Small intestine (tissue), 7 donors: ENCODE measurements at regions not wholly inside any gene's neighbourhood (a gene's known extent, or its start where the extent isn't known, plus 50 kb on each side); places are given as distances from the start of the nearest gene placed in this dataset.
"Not testable (repeated sequence)": the region's sequence is repeated elsewhere in the genome, so short reads cannot be mapped to it uniquely, and the experiment has no call there.

Experiments
- DNase-seq, 2 donors: peaks; one replicate each; pipeline versions ENCODE4 v3.0.0 to v3.0.0-alpha.2; 2013
- FAIRE-seq: peaks from 2 replicates; lab custom pipeline; 2012; peaks lifted over from hg19 to GRCh38; lab: Jason Lieb, UNC
- H3K27ac ChIP-seq, 3 donors: one replicate each; pipeline ENCODE4 v1.5.1; 2013; ENCODE audit warnings: low read length in 2 of 3, mild to moderate bottlenecking in 2 of 3, control low read depth in 1 of 3, inconsistent platforms in 1 of 3, low read depth in 1 of 3, moderate library complexity in 1 of 3
- H3K27me3 ChIP-seq, 3 donors: one replicate each; pipeline ENCODE4 v1.6.1; 2013; ENCODE audit warnings: low read length in 3 of 3, inconsistent platforms in 1 of 3; ENCODE audit not compliant: control insufficient read depth in 3 of 3, insufficient read depth in 3 of 3
- H3K36me3 ChIP-seq, 3 donors: one replicate each; pipeline ENCODE4 v1.6.1; 2013; ENCODE audit warnings: low read length in 3 of 3, inconsistent platforms in 1 of 3, low read depth in 1 of 3, mild to moderate bottlenecking in 1 of 3, moderate library complexity in 1 of 3; ENCODE audit not compliant: control insufficient read depth in 3 of 3, insufficient read depth in 2 of 3
- H3K4me1 ChIP-seq, 3 donors: one replicate each; pipeline ENCODE4 v1.6.1; 2013; ENCODE audit warnings: low read length in 2 of 3, inconsistent platforms in 1 of 3, low read depth in 1 of 3, mild to moderate bottlenecking in 1 of 3, moderate library complexity in 1 of 3; ENCODE audit not compliant: control insufficient read depth in 3 of 3, insufficient read depth in 2 of 3
- H3K4me3 ChIP-seq, 3 donors: one replicate each; pipeline ENCODE4 v1.5.1; 2013; ENCODE audit warnings: low read length in 3 of 3, control low read depth in 1 of 3, inconsistent platforms in 1 of 3, low read depth in 1 of 3, mild to moderate bottlenecking in 1 of 3, moderate library complexity in 1 of 3
- H3K9me3 ChIP-seq, 2 donors: one replicate each; pipeline ENCODE4 v1.6.1; 2013; ENCODE audit warnings: low read depth in 1 of 2, low read length in 1 of 2; ENCODE audit not compliant: control insufficient read depth in 2 of 2, insufficient read depth in 1 of 2
- WGBS, 3 donors: extraction: QIAGEN DNeasy Blood & Tissue Kit; methylation state at CpG; one replicate each; pipeline ENCODE4 v1.1.7; 2013; 5-methylcytosine and 5-hydroxymethylcytosine counted together
- donor health status: healthy with polysubstance abuse.
- donor health status: control.
- donor health status: control.
- donor health status: Bipolar disorder and iron deficiency.
- donor health status: healthy.

DNA sequence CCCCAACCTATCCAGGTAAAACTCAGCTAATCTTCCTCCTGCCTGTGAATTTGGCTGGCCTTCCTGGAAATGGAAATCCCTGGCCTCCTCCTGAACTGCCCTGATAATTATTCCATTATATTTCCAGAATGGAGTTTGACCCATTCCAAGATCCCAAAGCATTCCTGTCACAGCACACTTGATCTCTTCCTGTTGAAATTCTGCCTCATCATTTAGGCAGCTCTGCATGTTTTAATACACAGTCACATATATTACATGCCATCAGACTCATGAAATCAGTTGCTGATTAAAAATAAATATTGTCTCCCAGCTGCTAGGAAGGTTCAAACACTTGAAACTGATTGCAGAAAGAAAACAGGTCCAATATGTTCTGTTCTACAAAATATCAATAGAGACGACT lies 148.2 kb upstream of the PALMD start:
- H3K36me3 ChIP-seq = no peaks in the 10 kb centered on the region
- H3K4me3 ChIP-seq = no peak overlapping the region
- no peaks in the 10 kb centered on the region for H3K9me3 ChIP-seq
- DNase-seq = no peak
- no peaks in the 10 kb centered on the region for H3K27me3 ChIP-seq
- no peak overlapping the region for H3K27ac ChIP-seq
- no peak for FAIRE-seq
- no peaks in the 10 kb centered on the region for H3K4me1 ChIP-seq
- WGBS, 3 donors = 26 to 64% (median 53%) methylated on average over 1 of the region's 1 CpG

DNA sequence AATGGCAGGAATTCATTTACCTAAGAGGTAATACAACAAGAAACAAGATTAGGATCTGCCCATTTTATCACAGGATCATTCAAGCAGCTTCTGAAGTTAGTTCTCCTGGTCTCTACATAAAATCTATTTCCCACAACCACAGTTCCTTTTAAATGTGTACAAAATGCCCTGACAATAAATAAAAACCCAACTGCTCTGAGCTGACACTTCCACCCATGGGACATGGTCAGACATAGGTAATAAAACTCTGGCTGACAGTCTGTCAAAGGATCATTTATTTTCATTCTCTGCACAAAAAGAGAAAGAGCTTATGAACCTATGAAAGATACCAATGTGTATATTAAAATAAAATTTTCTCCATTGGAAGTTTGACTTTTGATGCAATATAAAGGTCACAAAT lies 145.4 kb upstream of the PALMD start:
- Histone ChIP-seq H3K4me3 (no peak overlapping the region), H3K27me3 (no peaks in the 10 kb centered on the region), H3K36me3 (no peaks in the 10 kb centered on the region), H3K9me3 (no peaks in the 10 kb centered on the region), H3K4me1 (no peaks in the 10 kb centered on the region), H3K27ac (no peak overlapping the region)
- DNase-seq (no peak), FAIRE-seq (no peak)

DNA sequence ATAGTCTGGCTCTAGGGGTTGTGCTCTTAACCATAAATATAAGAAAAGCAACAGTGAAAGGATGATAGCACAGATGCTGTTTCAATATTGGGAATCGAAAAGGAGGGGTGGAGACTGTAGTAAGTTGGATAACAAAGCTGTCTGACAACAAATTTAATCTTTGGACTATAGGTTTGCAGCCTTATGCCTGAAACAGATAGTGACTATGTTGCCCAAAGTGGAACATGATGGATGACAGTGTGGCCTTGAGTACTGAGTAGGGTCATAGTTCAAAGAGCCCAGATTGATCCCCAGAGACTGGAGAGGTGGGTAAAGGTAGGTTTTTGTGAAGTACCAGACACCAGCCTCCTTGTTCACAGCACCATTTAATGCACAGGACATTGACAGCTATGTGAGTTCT lies 144.0 kb upstream of the PALMD start:
- Histone ChIP-seq H3K27ac (no peak overlapping the region), H3K36me3 (no peaks in the 10 kb centered on the region), H3K27me3 (no peaks in the 10 kb centered on the region), H3K9me3 (no peaks in the 10 kb centered on the region), H3K4me3 (no peak overlapping the region), H3K4me1 (no peaks in the 10 kb centered on the region)
- no peak for DNase-seq
- 13 to 56% (median 25%) methylated on average over 1 of the region's 1 CpG for WGBS, 3 donors
- no peak for FAIRE-seq

DNA sequence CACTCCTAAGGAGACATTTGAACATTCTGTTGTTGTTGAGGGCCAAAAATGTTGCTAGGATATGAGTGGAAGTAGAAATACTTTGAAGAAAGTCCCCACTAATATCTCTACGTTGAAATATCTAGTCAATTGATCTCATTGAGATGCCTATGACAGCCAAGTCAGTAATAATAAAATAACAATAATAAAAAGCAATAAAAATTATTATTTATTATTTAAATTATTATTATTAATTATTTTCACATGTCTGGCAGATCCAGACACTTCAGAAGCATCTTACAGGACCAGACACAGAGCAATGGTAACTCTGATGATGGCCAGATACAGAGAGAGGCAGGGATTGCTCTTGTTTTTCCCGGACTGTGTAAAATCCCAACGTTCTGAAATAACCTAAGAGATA lies 143.5 kb upstream of the PALMD start:
- H3K27ac ChIP-seq = no peak overlapping the region
- no peak overlapping the region for H3K4me3 ChIP-seq
- H3K9me3 ChIP-seq = no peaks in the 10 kb centered on the region
- FAIRE-seq (no peak), DNase-seq (no peak)
- H3K36me3 ChIP-seq = no peaks in the 10 kb centered on the region
- 53 to 77% (median 59%) methylated on average over 3 of the region's 3 CpGs for WGBS, 3 donors
- no peaks in the 10 kb centered on the region for H3K4me1 ChIP-seq
- H3K27me3 ChIP-seq = no peaks in the 10 kb centered on the region

DNA sequence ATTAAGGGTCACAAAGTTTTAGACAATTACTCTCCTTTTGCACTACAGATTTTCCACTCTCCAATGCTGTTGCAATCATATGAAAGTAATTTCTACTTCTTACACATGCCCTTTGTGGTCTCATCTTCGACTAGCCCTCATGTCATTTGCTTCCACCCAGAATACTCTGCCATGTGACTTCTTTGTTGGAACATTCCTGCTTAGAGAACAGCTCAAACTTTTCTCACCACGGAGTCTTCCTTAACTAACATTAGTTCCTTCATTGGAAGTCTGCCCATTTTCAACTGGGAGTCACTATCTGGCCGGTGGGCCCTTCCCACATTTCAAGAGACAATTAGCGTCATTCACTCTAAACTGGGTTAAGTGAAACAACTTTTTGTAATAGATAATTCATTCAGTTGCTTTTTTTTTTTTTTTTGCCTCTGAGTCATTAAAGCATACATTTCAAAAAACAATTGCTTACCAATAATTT lies 142.6 kb upstream of the PALMD start:
- Histone ChIP-seq H3K4me3 (no peak overlapping the region), H3K27me3 (no peaks in the 10 kb centered on the region), H3K27ac (no peak overlapping the region), H3K36me3 (no peaks in the 10 kb centered on the region), H3K4me1 (no peaks in the 10 kb centered on the region), H3K9me3 (peaks cover 0 to 2% of the 10 kb centered on the region in 2 donors)
- WGBS, 3 donors = 40 to 51% (median 44%) methylated on average over 4 of the region's 4 CpGs
- DNase-seq (no peak), FAIRE-seq (no peak)

DNA sequence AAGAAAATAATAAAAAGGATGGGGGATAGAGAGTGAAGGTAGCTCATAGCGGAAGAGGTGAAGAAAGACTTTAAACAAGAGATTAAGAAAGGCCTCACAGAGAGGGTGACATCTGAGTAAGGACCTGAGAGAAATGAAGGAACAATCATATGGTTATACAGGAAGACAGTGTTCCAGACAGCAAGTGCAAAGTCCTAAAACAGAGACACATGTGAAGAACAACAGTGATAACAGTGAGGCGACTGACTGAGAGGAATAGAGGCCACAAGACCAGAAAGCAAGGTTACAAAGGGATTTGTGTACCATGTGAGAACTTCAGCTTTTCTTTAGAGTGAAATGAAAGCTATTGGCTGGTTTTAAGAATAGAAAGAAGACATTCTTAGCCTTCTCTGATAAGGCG lies 141.6 kb upstream of the PALMD start:
- WGBS, 3 donors = 67 to 84% (median 74%) methylated on average over 3 of the region's 3 CpGs
- no peak for FAIRE-seq

DNA sequence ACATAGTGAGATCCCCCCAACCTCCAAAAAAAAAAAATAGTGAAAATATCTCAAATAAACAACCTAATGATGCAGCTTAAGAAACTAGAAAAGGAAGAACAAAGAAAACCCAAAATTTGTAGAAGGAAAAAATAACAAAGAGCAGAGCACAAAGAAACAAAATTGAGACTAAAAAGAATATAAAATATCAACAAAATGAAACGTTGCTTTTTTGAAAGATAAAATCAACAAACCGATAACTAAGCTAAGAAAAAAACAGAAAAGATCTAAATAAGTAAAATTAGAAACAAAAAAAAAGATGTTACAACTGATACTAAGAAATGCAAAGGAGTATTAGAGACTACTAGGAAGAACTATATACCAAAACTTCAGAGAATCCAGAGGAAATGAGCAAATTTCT lies 139.3 kb upstream of the PALMD start:
- WGBS, 3 donors = 71 to 79% (median 74%) methylated on average over 2 of the region's 2 CpGs
- DNase-seq = no peak
- Histone ChIP-seq H3K4me1 (no peaks in the 10 kb centered on the region), H3K27ac (no peak overlapping the region), H3K9me3 (peaks cover 0 to 3% of the 10 kb centered on the region in 2 donors), H3K36me3 (no peaks in the 10 kb centered on the region), H3K27me3 (no peaks in the 10 kb centered on the region), H3K4me3 (no peak overlapping the region)
- FAIRE-seq = no peak

More for the DNA sequence above, 141.6 kb upstream of the PALMD start:
- H3K27me3 ChIP-seq = no peaks in the 10 kb centered on the region
- DNase-seq = peak in 1 of 2 donors; percentile 9
- no peaks in the 10 kb centered on the region for H3K36me3 ChIP-seq
- no peak overlapping the region for H3K27ac ChIP-seq
- peaks cover 0 to 3% of the 10 kb centered on the region in 2 donors for H3K9me3 ChIP-seq
- H3K4me3 ChIP-seq = no peak overlapping the region
- H3K4me1 ChIP-seq = no peaks in the 10 kb centered on the region

DNA sequence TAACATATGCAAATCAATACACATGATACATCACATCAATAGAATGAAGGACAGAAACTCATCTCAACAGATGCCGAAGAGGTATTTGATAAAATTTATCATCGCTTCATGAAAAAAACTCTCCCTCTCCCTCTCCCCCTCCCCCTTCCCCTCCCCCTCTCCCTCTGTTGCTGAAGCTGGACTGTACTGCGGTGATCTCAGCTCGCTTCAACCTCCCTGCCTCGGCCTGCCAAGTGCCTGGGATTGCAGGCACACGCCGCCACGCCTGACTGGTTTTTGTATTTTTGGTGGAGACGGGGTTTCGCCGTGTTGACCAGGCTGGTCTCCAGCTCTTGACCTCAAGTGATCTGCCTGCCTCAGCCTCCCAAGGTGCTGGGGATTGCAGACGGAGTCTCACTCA lies 138.5 kb upstream of the PALMD start:
- not testable (repeated sequence) for H3K4me1 ChIP-seq, H3K27me3 ChIP-seq, FAIRE-seq, H3K36me3 ChIP-seq, H3K27ac ChIP-seq, DNase-seq, H3K4me3 ChIP-seq, H3K9me3 ChIP-seq
- WGBS, 3 donors = 94 to 96% (median 95%) methylated on average over 12 of the region's 12 CpGs
